ENCODE measurements at regions not wholly inside any gene's neighbourhood (a gene's known extent, or its start where the extent isn't known, plus 50 kb on each side); places are given as distances from the start of the nearest gene placed in this dataset.

GRCh38 chr16:86757704-86758040, 179.3 kb downstream of the FOXL1 start:
- no peak for TF ChIP-seq CTCF (IDR thresholded peaks at IDR 0.05; ENCODE audit: insufficient read depth, low read depth, low read length, missing control alignments)
- DNase-seq (ENCODE audit: low read depth) = no peak
- no peak overlapping the region for H3K4me3 ChIP-seq (ENCODE audit: low read length)

GRCh38 chr16:86758932-86759331, 180.6 kb downstream of the FOXL1 start:
- no peak overlapping the region for H3K4me3 ChIP-seq (ENCODE audit: low read length)
- DNase-seq (ENCODE audit: low read depth) = no peak
- TF ChIP-seq CTCF (IDR thresholded peaks at IDR 0.05; ENCODE audit: insufficient read depth, low read depth, low read length, missing control alignments) = no peak

GRCh38 chr16:86761111-86762031, 183.0 kb downstream of the FOXL1 start:
- peak; percentile 82 for TF ChIP-seq CTCF (IDR thresholded peaks at IDR 0.05; ENCODE audit: insufficient read depth, low read depth, low read length, missing control alignments)
- H3K4me3 ChIP-seq (ENCODE audit: low read length) = no peak overlapping the region
- DNase-seq (ENCODE audit: low read depth) = peak; percentile 70

GRCh38 chr16:86762095-86762494, 183.7 kb downstream of the FOXL1 start:
- H3K4me3 ChIP-seq (ENCODE audit: low read length) = no peak overlapping the region
- no peak for DNase-seq (ENCODE audit: low read depth)
- TF ChIP-seq CTCF (IDR thresholded peaks at IDR 0.05; ENCODE audit: insufficient read depth, low read depth, low read length, missing control alignments) = no peak

- no peak for DNase-seq (ENCODE audit: low read depth)
These were observed 185.5 kb downstream of the FOXL1 start for GRCh38 chr16:86763819-86764218.

GRCh38 chr16:86764551-86764950, 186.2 kb downstream of the FOXL1 start:
- TF ChIP-seq CTCF (IDR thresholded peaks at IDR 0.05; ENCODE audit: insufficient read depth, low read depth, low read length, missing control alignments) = no peak
- DNase-seq (ENCODE audit: low read depth) = no peak
- H3K4me3 ChIP-seq (ENCODE audit: low read length) = no peak overlapping the region

More at GRCh38 chr16:86763819-86764218, 185.5 kb downstream of the FOXL1 start:
- H3K4me3 ChIP-seq (ENCODE audit: low read length) = no peak overlapping the region
- TF ChIP-seq CTCF (IDR thresholded peaks at IDR 0.05; ENCODE audit: insufficient read depth, low read depth, low read length, missing control alignments) = no peak
